Fibroblast of lung (primary cell): ENCODE measurements at regions not wholly inside any gene's neighbourhood (a gene's known extent, or its start where the extent isn't known, plus 50 kb on each side); places are given as distances from the start of the nearest gene placed in this dataset.

Source experiments
- DNase-seq, 2 donors: peaks; one replicate each; pipeline versions ENCODE4 v3.0.0 to v3.0.0-alpha.2; 2010; ENCODE audit warnings: low read depth in 2 of 2
- H2AFZ ChIP-seq: 2 replicates; pipeline ENCODE4 v1.5.1; 2012; ENCODE audit warnings: low read length, control low read depth, inconsistent platforms
- H3K27ac ChIP-seq: 2 replicates; pipeline ENCODE4 v1.5.1; 2011; ENCODE audit warnings: low read length, control low read depth; ENCODE audit not compliant: insufficient read depth
- H3K27me3 ChIP-seq: 2 replicates; pipeline ENCODE4 v1.5.1; 2011; ENCODE audit warnings: mild to moderate bottlenecking, low read length; ENCODE audit not compliant: control insufficient read depth, insufficient read depth
- H3K36me3 ChIP-seq: 2 replicates; pipeline ENCODE4 v1.5.1; 2011; ENCODE audit warnings: low read length; ENCODE audit not compliant: control insufficient read depth, insufficient read depth
- H3K4me1 ChIP-seq: 2 replicates; pipeline ENCODE4 v1.5.1; 2011; ENCODE audit warnings: low read length; ENCODE audit not compliant: control insufficient read depth, insufficient read depth; ENCODE audit errors: extremely low read depth
- H3K4me2 ChIP-seq: 2 replicates; pipeline ENCODE4 v1.5.1; 2011; ENCODE audit warnings: low read length, control low read depth; ENCODE audit not compliant: insufficient read depth; ENCODE audit errors: extremely low read depth
- H3K4me3 ChIP-seq, 4 experiments: fragments of 200-600 bp in 1 of 4; sonication (generic) in 1 of 4; replicated peaks in 1 of 4; 2 replicates each; pipeline ENCODE4 v1.5.1; 2011 to 2016; ENCODE audit warnings: low read length in 4 of 4, low read depth in 3 of 4, mild to moderate bottlenecking in 3 of 4, control low read depth in 2 of 4, inconsistent platforms in 1 of 4, mixed read lengths in 1 of 4; ENCODE audit not compliant: insufficient read depth in 1 of 4; ENCODE audit errors: control extremely low read depth in 1 of 4
- H3K79me2 ChIP-seq: 2 replicates; pipeline ENCODE4 v1.5.1; 2012; ENCODE audit warnings: mild to moderate bottlenecking, low read length, inconsistent platforms; ENCODE audit not compliant: control insufficient read depth, insufficient read depth
- H3K9ac ChIP-seq: 2 replicates; pipeline ENCODE4 v1.5.1; 2011; ENCODE audit warnings: mild to moderate bottlenecking, low read length, control low read depth; ENCODE audit not compliant: insufficient read depth
- H3K9me3 ChIP-seq: 2 replicates; pipeline ENCODE4 v1.5.1; 2012; ENCODE audit warnings: low read depth, low read length; ENCODE audit not compliant: control insufficient read depth, insufficient read depth
- H4K20me1 ChIP-seq: 2 replicates; pipeline ENCODE4 v1.5.1; 2011; ENCODE audit warnings: low read length; ENCODE audit not compliant: control insufficient read depth, insufficient read depth; ENCODE audit errors: extremely low read depth
- CTCF ChIP-seq, 2 donors: IDR thresholded peaks in 1 of 2; conservative IDR thresholded peaks in 1 of 2; 1 replicate in 1 of 2; 2 replicates in 1 of 2; pipeline ENCODE4 v1.5.1; 2011 to 2012; ENCODE audit warnings: low read length in 2 of 2, control low read depth in 1 of 2, inconsistent platforms in 1 of 2, low read depth in 1 of 2, mild to moderate bottlenecking in 1 of 2
- EZH2 ChIP-seq: IDR thresholded peaks from 2 replicates; pipeline ENCODE4 v1.5.1; 2012; ENCODE audit warnings: low read length, control low read depth, mild to moderate bottlenecking; ENCODE audit errors: missing control alignments

GRCh38 chr15:26323566-26323965 lies 449.3 kb downstream of the GABRB3 start:
- Histone ChIP-seq H3K27me3 (no peaks in the 10 kb centered on the region), H3K4me3 (no peak overlapping the region), H4K20me1 (no peaks in the 10 kb centered on the region), H3K9me3 (no peaks in the 10 kb centered on the region), H3K27ac (no peak overlapping the region), H2AFZ (no peak overlapping the region), H3K4me2 (no peak overlapping the region), H3K36me3 (no peaks in the 10 kb centered on the region), H3K79me2 (no peaks in the 10 kb centered on the region), H3K9ac (no peak overlapping the region), H3K4me1 (no peaks in the 10 kb centered on the region)
- no peak for DNase-seq
- TF ChIP-seq EZH2 = no peak
- TF ChIP-seq CTCF (conservative IDR thresholded peaks at IDR 0.05 in 1 of 2, IDR thresholded peaks at IDR 0.05 in 1 of 2; ENCODE audit: low read depth in 1 of 2, low read length in 2 of 2) = no peak

GRCh38 chr15:26318689-26319088 lies 454.2 kb downstream of the GABRB3 start:
- H2AFZ ChIP-seq = no peak overlapping the region
- no peak overlapping the region for H3K9ac ChIP-seq
- no peaks in the 10 kb centered on the region for H3K27me3 ChIP-seq
- H4K20me1 ChIP-seq = no peaks in the 10 kb centered on the region
- no peaks in the 10 kb centered on the region for H3K4me1 ChIP-seq
- no peaks in the 10 kb centered on the region for H3K79me2 ChIP-seq
- no peak for TF ChIP-seq CTCF (conservative IDR thresholded peaks at IDR 0.05 in 1 of 2, IDR thresholded peaks at IDR 0.05 in 1 of 2; ENCODE audit: low read depth in 1 of 2, low read length in 2 of 2)
- no peak for TF ChIP-seq EZH2
- H3K4me3 ChIP-seq = no peak overlapping the region
- H3K4me2 ChIP-seq = no peak overlapping the region
- no peak for DNase-seq
- no peaks in the 10 kb centered on the region for H3K36me3 ChIP-seq
- H3K27ac ChIP-seq = no peak overlapping the region
- H3K9me3 ChIP-seq = no peaks in the 10 kb centered on the region

- DNase-seq = no peak
- Histone ChIP-seq H3K4me3 (no peak overlapping the region), H3K4me1 (no peaks in the 10 kb centered on the region), H3K79me2 (no peaks in the 10 kb centered on the region), H4K20me1 (no peaks in the 10 kb centered on the region), H3K27ac (no peak overlapping the region), H3K27me3 (no peaks in the 10 kb centered on the region), H3K9me3 (no peaks in the 10 kb centered on the region), H3K9ac (no peak overlapping the region), H3K4me2 (no peak overlapping the region), H3K36me3 (no peaks in the 10 kb centered on the region), H2AFZ (no peak overlapping the region)
- TF ChIP-seq CTCF (conservative IDR thresholded peaks at IDR 0.05 in 1 of 2, IDR thresholded peaks at IDR 0.05 in 1 of 2; ENCODE audit: low read depth in 1 of 2, low read length in 2 of 2) = no peak
These were observed 451.4 kb upstream of the ATP10A start for GRCh38 chr15:26314577-26314976.
